ENCODE measurements at regions not wholly inside any gene's neighbourhood (a gene's known extent, or its start where the extent isn't known, plus 50 kb on each side); places are given as distances from the start of the nearest gene placed in this dataset.
A peak's percentile ranks its signal among the peaks of the same experiment; 100 is the strongest.

GRCh38 chr2:38509947-38510326 is 92.8 kb downstream of the HNRNPLL start:
- no peak for DNase-seq

GRCh38 chr2:38509314-38509946 is 93.3 kb downstream of the HNRNPLL start:
- DNase-seq = no peak

DNA sequence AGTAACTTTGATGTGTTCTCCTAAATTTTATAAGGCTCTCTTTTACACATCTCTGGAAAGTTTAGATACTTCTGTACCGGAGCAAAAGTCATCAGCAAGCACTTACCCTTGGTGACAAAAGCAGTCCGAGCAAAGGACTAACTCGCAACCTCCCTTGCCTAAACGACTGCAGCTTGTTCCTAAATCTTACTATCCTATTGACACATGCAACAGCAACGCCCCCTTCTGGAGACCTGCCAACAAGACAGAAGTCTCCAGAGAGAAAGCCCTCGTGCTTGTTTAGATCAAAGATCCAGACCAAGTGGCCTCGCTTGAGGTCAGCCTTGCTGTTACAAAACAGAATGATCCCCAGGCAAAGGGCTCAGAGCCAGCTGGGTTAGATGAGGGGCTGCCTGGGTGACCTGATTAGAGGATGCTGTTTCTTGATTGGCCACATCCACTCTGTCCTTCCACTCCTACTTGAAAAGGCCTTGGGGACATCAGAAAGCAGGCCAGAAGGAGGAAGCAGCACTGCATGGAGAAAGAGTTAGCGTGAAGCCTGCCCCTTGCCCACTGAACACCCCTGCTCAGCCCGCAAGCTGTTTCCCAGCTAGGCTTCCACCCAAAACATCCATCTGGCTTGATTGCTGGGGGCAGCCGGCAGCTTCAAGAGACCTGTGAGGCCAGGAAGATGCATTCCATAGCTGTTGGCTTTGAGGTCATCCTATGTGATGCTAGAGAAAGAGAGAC is 94.3 kb downstream of the HNRNPLL start:
- peak; percentile 89 for DNase-seq

DNA sequence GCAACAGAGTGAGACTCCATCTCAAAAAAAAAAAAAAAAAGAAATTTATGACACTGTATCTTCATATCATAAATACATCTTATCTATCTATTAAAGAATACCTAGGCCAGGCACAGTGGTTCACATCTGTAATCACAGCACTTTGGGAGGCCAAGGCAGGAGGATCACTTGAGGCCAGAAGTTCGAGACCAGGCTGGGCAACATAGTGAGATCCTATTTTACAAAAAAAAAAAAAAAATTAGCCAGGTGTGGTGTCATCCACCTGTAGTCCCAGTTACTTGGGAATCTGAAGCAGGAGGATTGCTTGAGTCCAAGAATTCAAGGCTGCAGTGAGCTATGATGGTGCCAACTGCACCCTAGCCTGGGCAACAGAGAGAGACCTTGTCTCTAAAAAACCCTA is 95.0 kb downstream of the HNRNPLL start:
- no peak for DNase-seq

- no peak for DNase-seq
Measured at GRCh38 chr2:38505779-38506178, 96.9 kb downstream of the HNRNPLL start.

GRCh38 chr2:38504169-38504568 is 98.6 kb downstream of the HNRNPLL start:
- DNase-seq = no peak

DNA sequence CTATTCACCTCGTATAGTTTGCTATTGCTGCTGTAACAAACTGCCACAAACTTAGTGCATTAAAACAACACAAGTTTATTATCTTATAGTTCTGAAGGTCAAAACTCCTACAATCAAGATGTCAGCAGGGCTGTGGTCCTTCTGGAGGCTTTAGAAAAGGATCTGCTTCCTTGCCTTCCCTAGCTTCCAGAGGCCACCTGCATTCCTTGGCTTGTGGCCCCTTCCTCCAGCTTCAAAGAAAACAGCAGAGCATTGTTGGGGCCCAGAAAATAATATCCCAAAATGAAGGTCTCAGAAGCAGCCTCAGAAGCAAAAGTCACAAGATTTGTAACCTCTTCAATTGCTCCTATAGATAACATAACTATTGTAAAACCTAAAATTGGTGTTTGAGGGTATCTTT is 100.6 kb downstream of the HNRNPLL start:
- DNase-seq = no peak

GRCh38 chr2:38500283-38500634 is 102.5 kb downstream of the HNRNPLL start:
- no peak for DNase-seq

GRCh38 chr2:38499548-38500282 is 103.0 kb downstream of the HNRNPLL start:
- DNase-seq = no peak

- no peak for DNase-seq
Measured at GRCh38 chr2:38498045-38498481, 104.7 kb downstream of the HNRNPLL start.

DNA sequence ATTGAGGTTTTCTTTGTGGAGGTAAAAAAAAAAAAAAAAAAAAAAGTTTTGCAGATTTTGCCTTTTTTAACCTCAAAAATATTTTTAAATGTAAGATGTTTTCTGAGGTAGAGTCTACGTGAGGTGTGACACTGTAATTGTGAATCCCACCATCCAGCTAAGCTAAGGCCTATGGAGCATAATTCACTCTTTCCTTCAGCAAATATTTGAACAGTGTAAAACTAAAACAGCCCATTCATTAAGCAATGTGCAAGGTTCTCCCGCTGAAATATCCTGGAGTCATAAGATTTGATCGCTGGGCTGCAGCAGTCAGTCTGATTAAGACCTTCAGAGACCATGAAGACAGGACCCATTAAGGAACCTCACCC is 105.1 kb downstream of the HNRNPLL start:
- no peak for DNase-seq

GRCh38 chr2:38496927-38497669 is 105.6 kb downstream of the HNRNPLL start:
- DNase-seq = no peak

- no peak for DNase-seq
Measured at GRCh38 chr2:38495880-38496279, 106.8 kb downstream of the HNRNPLL start.

DNA sequence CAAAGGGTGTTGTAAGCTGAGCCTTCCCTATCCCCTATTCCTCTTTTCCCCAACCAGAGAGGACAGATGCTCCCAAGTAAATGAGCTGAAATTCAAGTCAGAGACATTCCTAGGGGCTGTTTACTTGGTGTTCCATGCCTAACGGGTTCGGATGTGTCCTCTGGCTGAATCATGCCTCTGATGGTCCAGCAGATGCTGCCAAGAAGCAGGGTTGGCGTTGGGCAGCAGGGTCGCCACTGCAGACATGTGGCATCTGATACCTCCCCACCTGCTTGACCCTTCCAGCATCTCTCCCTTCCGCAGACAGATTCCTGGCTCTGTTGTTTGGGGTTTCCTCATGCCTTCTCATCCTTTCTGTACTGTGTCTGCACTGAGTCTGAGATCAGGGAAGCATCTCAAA is 108.3 kb downstream of the HNRNPLL start:
- DNase-seq = no peak

- DNase-seq = no peak
Measured at GRCh38 chr2:38492042-38492615, 110.6 kb downstream of the HNRNPLL start.

DNA sequence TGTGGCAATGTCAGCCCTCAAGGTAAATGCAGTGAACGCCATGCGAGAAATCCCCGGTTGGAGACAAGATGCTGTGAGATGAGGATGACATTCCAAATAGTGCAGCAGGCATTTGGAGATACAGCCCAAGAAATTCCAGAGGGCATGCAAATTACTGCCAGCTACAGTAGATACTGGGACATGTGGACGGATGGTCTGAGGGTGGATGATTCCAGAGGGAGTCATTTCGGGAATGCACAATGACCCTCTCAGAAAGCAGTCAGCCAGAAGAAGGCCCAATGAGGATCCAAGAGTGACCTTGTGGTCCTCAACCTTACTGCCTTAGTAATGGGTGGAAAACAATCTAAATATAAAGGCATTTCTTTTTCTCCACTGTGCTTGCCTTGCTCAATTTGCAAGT is 111.3 kb downstream of the HNRNPLL start:
- DNase-seq = no peak

GRCh38 chr2:38489846-38490245 is 112.8 kb upstream of the ATL2 start:
- DNase-seq = no peak

GRCh38 chr2:38487852-38488251 is 110.8 kb upstream of the ATL2 start:
- no peak for DNase-seq

DNA sequence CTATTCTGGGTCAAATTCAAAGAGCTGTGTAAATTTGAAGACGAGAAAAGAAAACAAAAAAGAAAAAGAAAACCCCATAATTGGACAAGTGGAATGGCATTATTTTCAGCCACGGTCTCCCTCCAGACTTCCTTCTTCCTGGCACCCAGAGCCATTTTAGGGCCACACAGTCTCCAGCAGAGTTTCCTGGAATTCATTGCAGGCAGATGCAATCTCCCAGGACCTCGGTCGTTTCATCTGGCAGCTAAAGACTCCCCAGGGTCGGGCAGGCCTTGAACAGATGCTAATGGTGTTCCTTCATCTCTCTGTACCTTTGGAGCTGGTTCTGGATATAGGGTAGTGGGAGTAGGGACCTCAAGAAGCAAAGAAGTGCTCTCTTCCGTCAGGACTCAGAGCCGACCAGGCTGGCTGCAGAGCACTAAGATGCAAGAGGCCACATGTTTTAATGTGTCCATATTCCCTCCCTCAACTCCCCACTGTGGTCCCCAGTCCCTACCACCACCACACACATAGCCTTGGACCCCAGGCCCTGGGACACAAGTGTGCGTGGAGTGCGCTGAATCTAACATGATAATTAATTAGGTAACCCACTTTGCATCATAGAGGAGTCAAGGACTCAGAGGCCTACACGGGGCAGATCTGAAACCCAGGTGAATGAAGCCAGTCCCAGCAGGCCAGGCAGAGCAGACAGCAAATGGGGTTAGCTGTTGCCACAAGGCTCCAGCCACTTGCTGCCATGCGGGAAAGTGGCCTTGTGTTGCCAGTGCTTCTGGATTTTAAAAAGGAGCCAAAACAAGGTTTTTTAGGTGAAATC is 109.3 kb upstream of the ATL2 start:
- no peak for DNase-seq

- peak; percentile 13 for DNase-seq
Measured at GRCh38 chr2:38485734-38486133, 108.7 kb upstream of the ATL2 start.

- DNase-seq = no peak
Measured at GRCh38 chr2:38484957-38485356, 107.9 kb upstream of the ATL2 start.

GRCh38 chr2:38483776-38484501 is 106.9 kb upstream of the ATL2 start:
- DNase-seq = no peak

All from RPMI8226 (cell line).